Sigmoid colon (tissue), 4 donors: ENCODE measurements at regions not wholly inside any gene's neighbourhood (a gene's known extent, or its start where the extent isn't known, plus 50 kb on each side); places are given as distances from the start of the nearest gene placed in this dataset.

Source experiments
- POLR2AphosphoS5 ChIP-seq, 4 donors: sonication (generic); formaldehyde crosslinking; IDR thresholded peaks; one replicate each; pipeline ENCODE4 v1.6.1; 2017; ENCODE audit warnings: antibody characterized with exemption in 4 of 4
- TF ChIP-seq, protein P1 (sequence below), 4 experiments: fragments of 450-650 bp in 3 of 4; fragments of 200-600 bp in 1 of 4; IDR thresholded peaks; one replicate each; pipeline ENCODE4 v1.5.1; 2016 to 2019; ENCODE audit warnings: antibody characterized with exemption in 4 of 4, mild to moderate bottlenecking in 3 of 4, moderate library complexity in 2 of 4

DNA sequence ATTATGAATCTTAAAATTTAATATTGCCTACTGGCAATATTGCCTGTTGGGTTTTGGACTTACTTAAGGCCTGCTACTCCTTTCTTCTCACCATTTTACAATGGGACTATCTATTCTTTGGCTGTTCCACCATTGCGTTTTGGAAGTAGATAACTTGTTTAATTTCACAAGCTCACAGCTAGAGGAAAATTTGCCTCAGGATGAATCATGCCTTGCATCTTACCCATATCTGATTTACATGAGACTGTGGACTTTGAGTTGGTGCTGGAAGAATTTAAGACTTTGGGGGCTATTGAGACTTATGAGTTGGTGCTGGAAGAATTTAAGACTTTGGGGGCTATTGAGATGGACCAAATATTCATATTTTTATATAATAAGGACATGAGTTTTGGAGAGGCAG, 662.6 kb downstream of the METTL15 start:
- TF ChIP-seq, protein P1, sequence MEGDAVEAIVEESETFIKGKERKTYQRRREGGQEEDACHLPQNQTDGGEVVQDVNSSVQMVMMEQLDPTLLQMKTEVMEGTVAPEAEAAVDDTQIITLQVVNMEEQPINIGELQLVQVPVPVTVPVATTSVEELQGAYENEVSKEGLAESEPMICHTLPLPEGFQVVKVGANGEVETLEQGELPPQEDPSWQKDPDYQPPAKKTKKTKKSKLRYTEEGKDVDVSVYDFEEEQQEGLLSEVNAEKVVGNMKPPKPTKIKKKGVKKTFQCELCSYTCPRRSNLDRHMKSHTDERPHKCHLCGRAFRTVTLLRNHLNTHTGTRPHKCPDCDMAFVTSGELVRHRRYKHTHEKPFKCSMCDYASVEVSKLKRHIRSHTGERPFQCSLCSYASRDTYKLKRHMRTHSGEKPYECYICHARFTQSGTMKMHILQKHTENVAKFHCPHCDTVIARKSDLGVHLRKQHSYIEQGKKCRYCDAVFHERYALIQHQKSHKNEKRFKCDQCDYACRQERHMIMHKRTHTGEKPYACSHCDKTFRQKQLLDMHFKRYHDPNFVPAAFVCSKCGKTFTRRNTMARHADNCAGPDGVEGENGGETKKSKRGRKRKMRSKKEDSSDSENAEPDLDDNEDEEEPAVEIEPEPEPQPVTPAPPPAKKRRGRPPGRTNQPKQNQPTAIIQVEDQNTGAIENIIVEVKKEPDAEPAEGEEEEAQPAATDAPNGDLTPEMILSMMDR (IDR thresholded peaks at IDR 0.05): no peak
- TF ChIP-seq POLR2AphosphoS5 (IDR thresholded peaks at IDR 0.05): no peak
